T-helper 2 cell treated with Interferon-gamma antibody and Interleukin-4, amounts not matched to agents 100 ng/mL and 5 ng/mL, for 36 hours (primary cell): ENCODE measurements at regions not wholly inside any gene's neighbourhood (a gene's known extent, or its start where the extent isn't known, plus 50 kb on each side); places are given as distances from the start of the nearest gene placed in this dataset.

ENCODE experiments used
- intact Hi-C: fragments of 100-400 bp; cut with micrococcal nuclease; formaldehyde crosslinking; loops from one replicate; pipeline ENCODE4 v1.15.1; 2023

DNA sequence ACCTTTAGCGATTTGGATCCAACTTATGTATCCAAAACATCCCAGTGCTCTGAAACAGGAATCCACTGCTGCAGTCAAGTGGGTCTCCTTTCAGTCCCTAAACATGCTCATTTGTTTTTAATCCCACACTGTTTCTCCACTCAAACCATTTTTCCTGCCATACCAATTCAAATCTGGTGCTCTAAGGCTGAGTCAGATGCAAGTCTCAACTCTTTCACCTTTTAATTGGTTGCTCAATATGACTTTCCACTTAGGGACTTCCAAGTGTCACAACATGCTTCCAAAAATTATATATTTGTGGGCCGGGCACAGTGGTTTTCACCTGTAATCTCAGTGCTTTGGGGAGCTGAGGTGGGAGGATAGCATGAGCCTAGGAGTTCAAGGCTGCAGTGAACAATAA is 113.4 kb upstream of the TANK start:
- intact Hi-C loops, result no loop called here

- intact Hi-C loops, result no loop called here
These were observed 111.9 kb upstream of the TANK start for GRCh38 chr2:161048317-161048716.

GRCh38 chr2:161049559-161049958 is 110.7 kb upstream of the TANK start:
- intact Hi-C loops, result no loop called here

DNA sequence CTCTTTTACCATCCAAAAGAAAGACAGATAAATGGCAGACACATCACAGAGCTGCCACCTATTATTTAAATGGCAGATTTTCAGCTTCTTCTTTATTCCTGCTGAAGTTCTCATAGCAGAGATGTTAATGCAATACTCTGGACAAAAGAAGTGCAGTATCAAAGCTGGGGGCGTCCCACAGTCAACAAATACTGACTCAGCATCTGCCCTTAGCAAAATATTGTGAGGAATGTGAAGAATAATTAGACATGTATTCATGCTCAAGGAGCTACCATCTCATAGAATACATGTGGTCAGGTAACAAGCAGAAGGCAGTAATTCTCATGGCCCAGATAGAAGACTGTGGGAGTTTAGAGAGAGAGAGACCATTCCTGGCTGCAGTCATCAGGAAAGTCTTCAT is 108.0 kb upstream of the TANK start:
- intact Hi-C loops, result no loop called here

DNA sequence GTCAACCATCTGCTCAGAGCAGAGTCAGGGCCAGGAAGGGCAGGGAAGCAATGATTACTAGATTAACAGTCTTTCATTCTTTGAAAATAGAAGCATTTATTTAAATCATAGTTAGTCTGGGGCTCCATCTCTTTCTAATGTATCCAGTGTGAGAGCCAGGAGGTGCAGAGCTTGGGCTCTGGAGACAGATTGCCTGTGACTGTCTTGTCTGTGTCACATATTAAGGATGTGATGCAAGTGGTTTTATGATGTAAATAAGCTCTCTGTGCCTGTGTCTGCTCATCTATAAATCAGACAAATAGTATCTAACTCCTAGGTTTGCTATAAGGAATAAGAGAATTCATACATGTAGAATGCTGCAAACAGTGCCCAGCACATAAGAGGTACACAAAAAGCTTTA is 104.9 kb upstream of the TANK start:
- intact Hi-C loops, result no loop called here

GRCh38 chr2:161059388-161059787 is 100.8 kb upstream of the TANK start:
- intact Hi-C loops, result no loop called here

DNA sequence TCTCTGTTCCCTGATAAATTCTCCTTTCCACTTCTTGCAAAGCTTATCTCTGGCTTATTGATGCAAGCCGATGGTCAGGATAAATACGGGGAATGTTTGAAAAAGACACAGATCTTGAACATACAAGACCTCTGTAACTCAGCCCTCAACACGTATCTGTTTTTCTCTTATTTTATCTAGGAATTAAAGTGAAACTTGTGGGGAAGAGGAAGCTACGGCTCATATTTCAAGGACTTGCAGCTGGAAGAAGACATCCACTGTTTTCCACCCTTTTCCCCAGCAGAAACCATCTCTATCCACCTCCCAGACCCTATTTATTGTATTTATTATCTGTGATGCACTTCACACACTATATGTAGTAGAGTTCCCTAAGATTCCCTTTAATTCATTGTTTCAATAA is 98.4 kb upstream of the TANK start:
- intact Hi-C loops, result loop anchor here (2.0 kb wide), 1 partner anchor 809 kb away; no protein-coding TSS in a partner anchor

DNA sequence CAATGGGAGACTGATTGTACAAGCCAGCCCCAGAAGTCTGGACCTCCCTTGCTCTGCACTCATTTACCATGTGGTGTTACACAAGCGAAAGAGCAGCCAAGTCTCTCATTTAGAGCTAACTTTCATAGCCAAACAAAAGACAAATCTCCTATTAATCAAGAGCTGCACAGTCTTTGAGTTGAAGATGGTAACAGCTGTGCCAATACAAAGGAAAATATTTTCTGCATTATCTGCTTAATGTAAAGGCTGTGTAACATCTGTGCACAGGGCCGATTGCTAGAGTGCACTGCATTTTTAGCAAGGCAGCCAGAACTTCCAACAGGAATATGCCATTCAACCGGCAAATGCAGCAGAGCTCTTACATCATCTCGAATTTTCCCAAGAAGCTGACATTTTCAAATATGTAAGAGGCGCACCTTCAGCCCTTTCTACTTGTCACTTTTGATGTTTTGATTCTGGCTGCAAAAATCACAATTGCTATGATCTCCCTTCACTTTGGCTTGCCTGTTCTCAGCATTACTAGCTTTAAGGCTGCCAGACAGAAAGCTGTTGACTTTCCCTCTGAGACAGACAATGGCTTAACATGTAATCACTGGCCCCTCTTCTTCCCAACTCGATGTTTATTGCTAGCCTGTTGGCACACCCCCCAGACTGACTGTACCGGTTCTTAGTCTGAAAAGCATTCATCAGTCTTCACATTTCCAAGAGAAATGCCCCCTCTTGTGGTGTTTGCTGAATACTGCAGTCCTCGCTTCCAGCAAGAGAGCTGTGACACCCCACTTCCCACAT is 96.9 kb upstream of the TANK start:
- intact Hi-C loops, result loop anchor here (2.0 kb wide), 1 partner anchor 811 kb away; no protein-coding TSS in a partner anchor

DNA sequence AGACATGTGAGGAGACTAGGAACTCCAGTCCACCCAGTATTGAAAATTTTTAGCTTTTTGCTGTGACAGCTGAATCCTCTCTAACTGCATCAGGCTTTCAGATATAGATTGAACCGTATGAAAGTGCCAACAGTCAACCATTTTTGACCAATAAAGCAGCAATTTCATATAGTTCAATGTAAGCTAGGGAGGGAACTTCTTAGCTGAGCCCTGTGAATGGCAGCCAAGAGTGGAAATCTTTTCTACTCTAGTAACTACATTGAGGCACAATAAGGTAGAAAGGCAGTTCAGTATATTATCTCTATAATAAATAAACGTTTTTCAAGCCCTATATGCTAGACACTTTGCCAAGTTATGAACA is 96.3 kb upstream of the TANK start:
- intact Hi-C loops, result loop anchor here (2.0 kb wide), 1 partner anchor 811 kb away; no protein-coding TSS in a partner anchor

DNA sequence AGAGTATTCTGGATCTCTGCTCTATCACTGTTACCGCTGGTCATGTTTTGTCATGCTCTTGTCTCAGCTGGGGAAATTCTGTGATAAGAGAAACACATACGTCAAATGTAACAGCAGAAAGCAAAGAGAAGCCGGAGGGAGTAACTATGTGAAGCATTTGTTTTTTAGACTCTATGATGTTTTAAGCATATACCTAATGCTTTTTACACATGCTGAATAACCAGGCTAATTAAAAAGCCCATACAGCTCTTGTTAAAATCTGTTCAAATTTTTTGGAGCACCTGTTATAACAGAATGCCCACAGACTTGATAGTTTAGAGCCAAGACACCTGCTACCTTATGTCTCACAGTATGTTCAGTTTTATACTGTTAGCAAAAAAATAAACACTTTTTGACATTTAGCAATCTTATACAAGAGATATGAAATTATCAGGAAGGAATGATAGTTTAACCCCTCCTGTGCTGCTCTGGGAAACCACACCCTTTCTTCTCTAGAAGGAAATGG is 92.3 kb upstream of the TANK start:
- intact Hi-C loops, result no loop called here

DNA sequence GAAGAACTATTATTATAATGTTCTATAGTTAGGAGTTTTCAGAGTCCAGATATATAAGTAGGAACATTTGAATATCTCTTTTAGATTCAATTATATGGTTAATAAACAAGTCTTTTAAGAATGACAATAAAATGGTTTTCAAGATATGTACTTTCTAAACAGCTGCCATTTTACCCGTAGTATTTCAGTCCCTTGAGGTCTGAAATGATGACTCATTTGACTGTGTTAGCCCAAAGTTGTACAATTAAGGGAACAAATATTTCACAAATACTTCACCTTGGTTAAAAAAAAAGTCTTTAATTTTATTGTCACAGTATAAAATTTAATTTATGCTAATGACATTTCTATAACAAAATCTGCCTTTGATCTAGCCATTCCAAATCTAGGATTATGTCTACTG is 91.6 kb upstream of the TANK start:
- intact Hi-C loops, result no loop called here

DNA sequence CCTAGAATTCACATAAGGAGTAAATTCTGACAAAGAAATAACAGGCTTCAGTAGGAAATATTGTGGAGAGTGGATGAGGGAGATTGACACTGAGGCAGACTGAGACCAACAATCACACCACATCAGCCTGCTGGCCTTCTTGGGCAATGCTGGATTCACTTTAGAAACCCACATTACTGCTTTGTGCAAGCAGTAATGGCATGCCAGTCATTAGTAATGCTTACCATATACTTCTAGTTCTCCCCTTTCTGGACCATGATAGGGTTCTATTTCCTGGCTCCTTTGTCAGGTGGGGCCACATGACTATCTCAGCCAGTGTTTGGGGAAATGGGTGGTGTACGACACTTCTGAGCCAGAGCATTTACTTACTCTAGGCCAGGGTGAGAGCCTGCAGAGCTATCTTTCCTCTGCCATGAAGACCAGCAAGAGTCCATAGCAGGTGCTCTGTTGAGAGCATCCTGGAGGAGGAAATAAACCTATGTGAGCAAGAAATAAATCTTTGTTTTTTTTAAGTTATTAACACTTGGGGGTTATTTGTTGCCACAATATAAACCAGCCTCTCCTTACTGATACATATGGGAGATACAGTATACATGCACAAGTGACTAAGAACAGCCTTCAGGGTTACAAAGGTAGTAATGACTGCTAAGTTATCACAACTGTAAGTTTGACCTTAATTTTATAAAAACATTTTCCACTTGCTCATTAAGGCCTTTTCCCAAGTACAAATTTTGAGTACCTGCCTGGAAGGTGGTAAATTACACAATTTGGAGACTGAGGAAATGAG is 89.3 kb upstream of the TANK start:
- intact Hi-C loops, result loop anchor here (10.0 kb wide), 1 partner anchor 1786 kb away; the partner anchor contains the start of gene WDSUB1

GRCh38 chr2:161072436-161072835 is 87.8 kb upstream of the TANK start:
- intact Hi-C loops, result loop anchor here (10.0 kb wide), 1 partner anchor 1788 kb away; the partner anchor contains the start of gene WDSUB1

DNA sequence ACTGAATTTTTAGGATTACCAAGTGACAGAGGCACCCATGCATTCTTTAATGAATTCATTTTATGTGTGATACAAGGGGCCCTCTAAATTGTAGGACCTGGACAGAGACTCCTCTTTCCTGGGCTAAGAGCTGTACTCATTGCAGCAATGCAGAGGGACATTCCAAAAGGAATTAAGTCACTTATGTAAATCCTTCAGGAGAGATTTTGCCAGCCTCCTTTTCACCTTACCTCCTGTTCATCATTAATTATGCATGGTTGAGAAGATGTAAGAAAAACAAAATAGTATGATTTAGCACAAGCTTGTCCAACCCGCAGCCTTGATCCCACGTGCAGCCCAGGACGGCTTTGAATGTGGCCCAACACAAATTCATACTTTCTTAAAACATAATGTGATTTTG is 84.5 kb upstream of the TANK start:
- intact Hi-C loops, result loop anchor here (2.0 to 10.0 kb wide), 10 partner anchors 29 to 1791 kb away; partner anchors contain the start of genes IFIH1, RBMS1 and WDSUB1

DNA sequence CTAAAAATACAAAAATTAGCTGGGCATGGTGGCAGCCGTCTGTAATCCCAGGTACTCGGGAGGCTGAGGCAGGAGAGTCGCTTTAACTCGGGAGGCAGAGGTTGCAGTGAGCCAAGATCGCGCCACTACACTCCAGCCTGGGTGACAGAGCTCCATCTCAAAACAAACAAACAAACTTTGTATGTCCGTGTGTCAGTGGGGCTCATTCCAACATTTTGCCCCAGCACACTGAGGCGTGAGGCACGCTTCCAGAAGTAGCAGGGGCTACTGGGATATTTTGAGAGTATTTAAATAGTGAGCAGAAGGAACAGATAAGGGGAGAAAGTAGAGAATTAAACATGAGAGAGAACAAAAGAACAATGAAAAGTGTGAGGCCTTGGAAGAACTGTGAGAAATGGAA is 83.3 kb upstream of the TANK start:
- intact Hi-C loops, result loop anchor here (1.0 to 10.0 kb wide), 15 partner anchors 12 to 1792 kb away; partner anchors contain the start of genes IFIH1, PSMD14, RBMS1 and TANK

DNA sequence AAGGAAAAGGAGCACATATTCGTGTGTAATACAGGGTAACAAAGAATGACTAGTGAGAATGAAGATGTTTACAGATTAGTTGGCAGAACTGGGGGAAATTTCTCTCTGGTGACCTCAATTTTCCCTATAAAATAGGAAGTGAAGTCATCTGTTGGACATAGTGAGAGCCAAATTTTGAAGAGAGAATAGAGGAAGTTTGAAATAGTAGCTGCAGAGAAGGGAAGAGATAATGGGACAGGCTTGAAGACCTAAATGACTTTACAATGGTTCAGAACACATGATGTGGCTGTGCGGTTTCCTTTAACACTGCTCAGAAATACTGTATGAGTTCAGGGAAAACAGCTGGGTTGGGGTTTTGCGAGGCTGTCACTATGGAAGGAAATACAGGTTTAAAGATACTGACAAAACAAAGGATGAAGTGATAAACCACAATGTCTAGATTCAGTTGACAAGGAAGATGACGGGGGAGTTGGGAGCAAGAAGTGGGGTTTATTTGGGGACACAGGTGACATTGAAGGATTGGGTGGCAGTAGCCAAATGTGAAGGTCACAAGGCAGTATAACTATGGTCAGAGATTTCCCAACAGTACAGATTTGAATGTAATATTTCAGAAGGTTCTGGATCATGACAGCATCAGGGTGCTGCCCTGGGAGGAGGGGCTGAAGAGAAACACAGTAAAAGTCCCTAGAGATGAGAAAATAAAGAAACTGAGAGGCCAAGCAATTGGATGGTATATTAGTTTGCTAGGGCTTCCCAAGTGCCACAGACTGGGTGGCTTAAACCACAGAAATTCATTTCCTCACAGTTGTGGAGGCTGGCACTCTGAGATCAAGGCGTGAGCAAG is 82.6 kb upstream of the TANK start:
- intact Hi-C loops, result loop anchor here (1.0 to 10.0 kb wide), 15 partner anchors 12 to 1793 kb away; partner anchors contain the start of genes IFIH1, PSMD14, RBMS1 and TANK

DNA sequence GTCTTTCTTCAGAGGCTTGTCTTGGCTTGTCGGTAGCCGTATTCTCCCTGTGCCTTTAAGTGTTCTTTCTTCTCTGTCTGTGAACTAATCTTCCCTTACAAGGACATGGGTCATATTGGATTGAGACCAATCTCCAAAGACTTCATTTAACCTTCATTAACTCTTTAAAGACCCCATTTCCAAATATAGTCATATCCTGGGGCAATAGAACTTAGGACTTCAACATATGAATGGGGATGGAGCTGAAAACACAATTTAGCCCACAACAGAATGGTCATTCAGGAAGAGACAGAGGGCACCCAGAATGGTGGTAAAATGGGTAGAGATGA is 82.1 kb upstream of the TANK start:
- intact Hi-C loops, result loop anchor here (5.0 to 10.0 kb wide), 7 partner anchors 44 to 1793 kb away; partner anchors contain the start of genes RBMS1 and WDSUB1

GRCh38 chr2:161085149-161085548 is 75.1 kb upstream of the TANK start:
- intact Hi-C loops, result no loop called here

- intact Hi-C loops, result loop anchor here (1.0 kb wide), 1 partner anchor 12 kb away; no protein-coding TSS in a partner anchor
These were observed 71.4 kb upstream of the TANK start for GRCh38 chr2:161088658-161089350.

DNA sequence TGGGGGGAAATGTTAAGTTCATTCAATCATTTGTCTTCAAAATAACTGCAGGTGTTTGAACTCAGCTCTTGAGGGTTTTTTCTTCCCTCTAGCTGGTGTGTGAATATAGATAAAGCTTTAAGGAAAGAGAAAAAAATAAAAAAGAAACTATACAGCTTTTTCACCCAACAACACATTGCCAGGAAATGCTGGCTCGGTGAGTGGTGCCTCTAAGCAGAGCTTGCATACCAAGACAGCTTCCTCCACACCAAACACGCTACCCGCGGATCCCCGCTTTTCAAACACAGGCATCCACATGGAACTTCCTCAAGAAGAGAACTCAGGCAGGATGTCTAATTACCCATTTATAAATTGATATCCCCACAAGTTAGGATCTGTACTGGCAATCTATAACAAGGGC is 69.8 kb upstream of the TANK start:
- intact Hi-C loops, result loop anchor here (2.0 kb wide), 2 partner anchors 14 to 46 kb away; no protein-coding TSS in a partner anchor
